Activated CD4-positive, alpha-beta T cell treated with anti-CD3 and anti-CD28 coated beads, Interleukin-2, amount 50 U/mL, for 16 hours (primary cell): ENCODE measurements at regions not wholly inside any gene's neighbourhood (a gene's known extent, or its start where the extent isn't known, plus 50 kb on each side); places are given as distances from the start of the nearest gene placed in this dataset.

Source experiments
- DNase-seq: peaks from one replicate; pipeline ENCODE4 v3.0.0-alpha.2; 2020

DNA sequence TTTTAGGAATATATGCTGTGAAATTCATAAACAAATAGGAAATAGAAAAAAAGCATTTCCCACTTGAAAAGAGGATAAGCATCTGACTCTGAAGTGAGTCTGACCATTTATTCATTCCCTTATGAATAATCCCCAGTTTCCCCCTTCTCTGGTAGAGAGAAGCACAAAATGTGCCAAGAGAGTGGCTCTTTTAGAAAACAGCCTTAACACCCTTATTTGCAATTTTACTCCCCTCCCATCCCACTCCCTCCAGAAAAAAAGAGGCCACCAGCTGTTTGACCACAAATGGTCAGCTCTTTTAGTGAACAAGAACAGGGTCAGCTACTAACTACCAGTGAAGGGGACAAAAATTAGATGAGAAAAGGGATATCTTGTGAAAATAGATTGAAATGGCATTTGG, 184.5 kb upstream of the ADAMTS9 start:
- DNase-seq = no peak

- no peak for DNase-seq
Observed at GRCh38 chr3:64871834-64872249, 184.0 kb upstream of the ADAMTS9 start.

- no peak for DNase-seq
Observed at GRCh38 chr3:64870876-64871646, 183.3 kb upstream of the ADAMTS9 start.

GRCh38 chr3:64867224-64867623, 179.4 kb upstream of the ADAMTS9 start:
- no peak for DNase-seq

GRCh38 chr3:64865839-64866570, 178.2 kb upstream of the ADAMTS9 start:
- DNase-seq = no peak

DNA sequence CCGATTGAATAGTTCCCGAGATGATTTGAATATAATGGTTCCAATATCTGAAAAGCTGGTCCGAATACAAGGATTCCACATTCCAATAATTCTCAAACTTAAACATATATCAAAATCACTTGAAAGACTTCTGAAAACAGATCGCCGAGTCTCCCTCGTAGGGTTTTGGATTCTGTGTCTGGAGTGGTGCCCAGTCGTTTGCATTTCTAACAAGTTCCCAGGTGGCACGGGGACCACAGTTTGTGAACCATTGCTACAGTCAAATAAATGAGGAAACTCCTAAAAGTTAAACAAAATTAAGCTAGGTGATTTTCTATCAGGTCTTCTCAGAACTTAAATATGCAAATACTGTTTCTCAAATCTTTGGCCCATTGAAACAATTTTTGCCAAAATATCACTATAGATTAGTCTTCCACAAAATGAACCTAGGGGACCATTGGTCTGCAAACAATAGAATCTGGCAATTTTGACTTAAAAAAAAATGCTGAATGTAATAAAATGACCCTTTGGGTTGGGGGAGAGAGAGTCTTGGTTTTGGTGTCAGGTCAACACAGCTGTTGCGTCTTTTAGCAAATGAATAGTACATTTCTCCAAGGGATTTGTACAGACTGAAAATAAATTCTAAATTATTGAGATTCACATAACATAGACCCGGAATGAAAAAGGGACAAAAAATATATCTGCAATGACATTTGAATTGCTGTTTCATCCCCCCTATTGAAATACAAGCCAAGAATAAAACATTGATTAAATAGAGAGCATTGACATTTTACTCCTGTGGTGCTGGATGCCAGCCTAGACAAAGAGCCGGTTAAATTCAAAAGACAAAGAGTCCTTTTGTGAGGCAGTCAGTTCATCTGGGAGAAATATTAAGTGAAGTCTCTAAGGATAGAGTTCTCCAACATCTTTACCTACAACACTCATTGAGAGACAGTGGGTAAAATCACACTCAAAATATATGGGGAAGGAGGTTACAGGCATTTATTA, 175.7 kb upstream of the ADAMTS9 start:
- DNase-seq = no peak

GRCh38 chr3:64861684-64862083, 173.9 kb upstream of the ADAMTS9 start:
- DNase-seq = no peak

- no peak for DNase-seq
Observed at GRCh38 chr3:64860536-64860870, 172.7 kb upstream of the ADAMTS9 start.

GRCh38 chr3:64859625-64860535, 172.1 kb upstream of the ADAMTS9 start:
- no peak for DNase-seq

- DNase-seq = no peak
Observed at GRCh38 chr3:64856977-64857516, 169.2 kb upstream of the ADAMTS9 start.

DNA sequence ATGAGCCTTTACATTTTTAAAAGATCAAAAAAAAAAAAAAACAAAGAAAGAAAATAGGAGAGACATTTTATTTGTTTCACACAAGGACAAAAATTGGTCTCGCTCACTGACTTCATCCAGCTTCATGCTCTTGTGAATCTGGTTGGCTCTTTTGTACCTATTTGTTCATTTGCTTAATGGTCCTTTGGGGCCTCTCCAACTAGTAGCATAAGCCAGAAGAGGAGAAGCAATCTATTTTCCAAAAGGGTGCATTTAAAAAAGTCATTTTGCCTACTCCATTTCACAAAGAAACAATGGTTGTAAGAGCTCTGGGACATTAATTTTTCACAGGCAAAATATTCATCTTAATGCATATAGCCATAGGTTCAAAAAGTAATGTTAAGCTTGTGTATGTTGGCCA, 168.3 kb upstream of the ADAMTS9 start:
- DNase-seq = no peak

GRCh38 chr3:64853456-64853855, 165.7 kb upstream of the ADAMTS9 start:
- no peak for DNase-seq

DNA sequence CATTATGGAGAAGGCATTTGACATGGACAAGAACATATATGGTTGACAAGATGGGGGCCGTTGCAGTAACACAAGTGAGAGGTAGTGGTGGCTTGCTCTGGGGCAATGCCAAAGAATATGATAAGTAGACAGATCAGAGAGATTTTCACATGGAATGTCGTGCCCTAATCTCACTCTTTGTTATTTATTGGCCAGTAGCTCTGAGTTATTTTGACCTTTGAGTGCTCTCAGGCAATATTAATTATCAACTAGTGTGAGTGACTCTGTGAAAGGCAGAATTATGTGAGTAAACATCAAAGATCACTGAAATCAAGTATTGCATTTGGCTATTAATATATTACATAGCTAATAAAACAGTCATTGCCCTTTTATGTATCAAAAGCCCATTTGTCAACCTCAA, 164.9 kb upstream of the ADAMTS9 start:
- no peak for DNase-seq

GRCh38 chr3:64848822-64849221, 161.0 kb upstream of the ADAMTS9 start:
- DNase-seq = no peak

GRCh38 chr3:64848127-64848800, 160.5 kb upstream of the ADAMTS9 start:
- no peak for DNase-seq

GRCh38 chr3:64844558-64844957, 156.8 kb upstream of the ADAMTS9 start:
- DNase-seq = no peak

GRCh38 chr3:64837986-64838735, 150.4 kb upstream of the ADAMTS9 start:
- no peak for DNase-seq

GRCh38 chr3:64837126-64837738, 149.4 kb upstream of the ADAMTS9 start:
- DNase-seq = no peak

DNA sequence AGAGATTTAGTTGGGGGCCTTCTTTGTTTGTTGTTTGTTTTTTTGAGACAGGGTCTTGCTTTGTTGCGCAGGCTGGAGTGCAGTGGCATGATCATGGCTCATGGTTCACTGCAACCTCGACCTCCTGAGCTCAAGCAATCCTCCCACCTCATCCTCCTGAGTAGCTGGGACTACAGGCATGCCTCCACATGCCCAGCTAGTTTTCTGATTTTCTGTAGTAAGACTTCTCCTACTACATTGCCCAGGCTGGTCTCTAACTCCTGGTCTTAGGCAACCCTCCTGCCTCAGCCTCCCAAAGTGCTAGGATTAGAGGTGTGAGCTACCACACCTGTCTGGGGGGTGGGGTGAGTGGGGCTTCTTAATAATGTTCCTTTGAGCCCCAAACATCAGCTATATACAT, 148.3 kb upstream of the ADAMTS9 start:
- no peak for DNase-seq

GRCh38 chr3:64832098-64832497, 144.3 kb upstream of the ADAMTS9 start:
- DNase-seq = no peak
